Glutamatergic neuron (in vitro differentiated cells): ENCODE measurements at regions not wholly inside any gene's neighbourhood (a gene's known extent, or its start where the extent isn't known, plus 50 kb on each side); places are given as distances from the start of the nearest gene placed in this dataset.

Source experiments
- DNase-seq: peaks from one replicate; pipeline ENCODE4 v3.0.0; 2022
- H3K27ac Mint-ChIP-seq: one replicate; pipeline ENCODE4 v1.8.0; 2020; ENCODE audit warnings: mild to moderate bottlenecking, mixed read lengths, inconsistent platforms; ENCODE audit not compliant: unreplicated experiment
- H3K27me3 Mint-ChIP-seq: one replicate; pipeline ENCODE4 v1.8.0; 2020; ENCODE audit warnings: mild to moderate bottlenecking, moderate library complexity, mixed read lengths, inconsistent platforms; ENCODE audit not compliant: unreplicated experiment
- H3K36me3 Mint-ChIP-seq: one replicate; pipeline ENCODE4 v1.8.0; 2020; ENCODE audit warnings: mild to moderate bottlenecking, mixed read lengths, inconsistent platforms; ENCODE audit not compliant: unreplicated experiment
- H3K4me1 Mint-ChIP-seq: one replicate; pipeline ENCODE4 v1.8.0; 2020; ENCODE audit warnings: mild to moderate bottlenecking, low read depth, mixed read lengths, inconsistent platforms; ENCODE audit not compliant: unreplicated experiment
- H3K4me3 Mint-ChIP-seq: one replicate; pipeline ENCODE4 v1.8.0; 2020; ENCODE audit warnings: mild to moderate bottlenecking, mixed read lengths, inconsistent platforms; ENCODE audit not compliant: unreplicated experiment
- H3K9me3 Mint-ChIP-seq: one replicate; pipeline ENCODE4 v1.8.0; 2020; ENCODE audit warnings: mild to moderate bottlenecking, moderate library complexity, mixed read lengths, inconsistent platforms; ENCODE audit not compliant: unreplicated experiment
- TF ChIP-seq, protein P1 (sequence below): fragments of 200-600 bp; sonication (generic); IDR thresholded peaks from one replicate; pipeline ENCODE4 v1.5.0; 2021; ENCODE audit not compliant: partially characterized antibody, unreplicated experiment

GRCh38 chr4:178347111-178347510, 904.9 kb upstream of the AGA start:
- Mint-ChIP-seq H3K27ac (no peak overlapping the region), H3K4me1 (no peaks in the 10 kb centered on the region), H3K4me3 (no peak overlapping the region), H3K27me3 (no peaks in the 10 kb centered on the region), H3K9me3 (no peaks in the 10 kb centered on the region), H3K36me3 (no peaks in the 10 kb centered on the region)
- DNase-seq: no peak
- TF ChIP-seq, protein P1, sequence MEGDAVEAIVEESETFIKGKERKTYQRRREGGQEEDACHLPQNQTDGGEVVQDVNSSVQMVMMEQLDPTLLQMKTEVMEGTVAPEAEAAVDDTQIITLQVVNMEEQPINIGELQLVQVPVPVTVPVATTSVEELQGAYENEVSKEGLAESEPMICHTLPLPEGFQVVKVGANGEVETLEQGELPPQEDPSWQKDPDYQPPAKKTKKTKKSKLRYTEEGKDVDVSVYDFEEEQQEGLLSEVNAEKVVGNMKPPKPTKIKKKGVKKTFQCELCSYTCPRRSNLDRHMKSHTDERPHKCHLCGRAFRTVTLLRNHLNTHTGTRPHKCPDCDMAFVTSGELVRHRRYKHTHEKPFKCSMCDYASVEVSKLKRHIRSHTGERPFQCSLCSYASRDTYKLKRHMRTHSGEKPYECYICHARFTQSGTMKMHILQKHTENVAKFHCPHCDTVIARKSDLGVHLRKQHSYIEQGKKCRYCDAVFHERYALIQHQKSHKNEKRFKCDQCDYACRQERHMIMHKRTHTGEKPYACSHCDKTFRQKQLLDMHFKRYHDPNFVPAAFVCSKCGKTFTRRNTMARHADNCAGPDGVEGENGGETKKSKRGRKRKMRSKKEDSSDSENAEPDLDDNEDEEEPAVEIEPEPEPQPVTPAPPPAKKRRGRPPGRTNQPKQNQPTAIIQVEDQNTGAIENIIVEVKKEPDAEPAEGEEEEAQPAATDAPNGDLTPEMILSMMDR: no peak

DNA sequence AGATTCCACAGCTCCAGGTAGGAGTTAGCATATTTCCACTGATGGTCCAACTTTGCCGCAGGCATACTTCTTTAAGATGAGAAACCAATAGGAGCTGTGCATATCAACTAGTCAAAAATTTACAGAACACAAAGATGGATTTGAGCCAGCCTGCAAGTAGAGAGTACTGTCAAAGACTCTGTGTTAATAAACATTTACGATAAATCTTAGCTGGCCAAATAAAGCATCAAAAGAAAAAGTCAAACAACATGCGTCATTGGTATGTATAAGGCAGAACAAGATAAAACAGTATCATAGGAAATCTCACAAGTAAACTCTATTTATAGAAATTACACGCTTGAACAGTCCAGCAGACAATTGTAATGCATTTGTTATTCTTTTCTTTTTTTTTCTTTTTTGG, 907.4 kb upstream of the AGA start:
- H3K27ac Mint-ChIP-seq: no peak overlapping the region
- no peaks in the 10 kb centered on the region for H3K36me3 Mint-ChIP-seq
- TF ChIP-seq, protein P1: no peak
- no peak for DNase-seq
- H3K4me3 Mint-ChIP-seq: no peak overlapping the region
- H3K27me3 Mint-ChIP-seq: no peaks in the 10 kb centered on the region
- H3K4me1 Mint-ChIP-seq: no peaks in the 10 kb centered on the region
- no peaks in the 10 kb centered on the region for H3K9me3 Mint-ChIP-seq

- Mint-ChIP-seq H3K36me3 (no peaks in the 10 kb centered on the region), H3K4me3 (no peak overlapping the region), H3K27ac (no peak overlapping the region), H3K27me3 (no peaks in the 10 kb centered on the region), H3K9me3 (no peaks in the 10 kb centered on the region), H3K4me1 (no peaks in the 10 kb centered on the region)
- DNase-seq: no peak
- TF ChIP-seq, protein P1: no peak
Measured at GRCh38 chr4:178351185-178351584, 908.9 kb upstream of the AGA start.

GRCh38 chr4:178356725-178357124, 914.5 kb upstream of the AGA start:
- Mint-ChIP-seq H3K27me3 (peaks cover 2% of the 10 kb centered on the region), H3K4me1 (no peaks in the 10 kb centered on the region), H3K27ac (no peak overlapping the region), H3K9me3 (no peaks in the 10 kb centered on the region), H3K36me3 (no peaks in the 10 kb centered on the region), H3K4me3 (no peak overlapping the region)
- DNase-seq: no peak
- TF ChIP-seq, protein P1: no peak

DNA sequence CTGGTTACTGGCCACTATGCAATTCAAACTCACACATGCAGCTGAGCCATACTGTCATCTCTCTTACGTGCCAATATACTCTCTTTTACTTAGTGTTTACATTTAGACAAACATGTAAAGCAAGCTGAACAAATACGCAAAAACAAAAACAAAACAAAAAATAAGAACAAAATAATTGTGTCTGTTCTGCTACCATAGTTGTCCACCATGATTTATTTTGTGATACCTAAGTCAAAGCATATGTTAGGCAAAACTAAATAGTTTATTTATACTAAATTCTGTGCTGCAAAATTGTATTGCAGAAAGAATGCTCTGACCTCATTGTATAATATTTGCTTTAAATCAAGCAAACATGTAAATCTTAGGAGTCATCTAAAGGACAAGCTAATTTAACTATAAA, 943.2 kb upstream of the AGA start:
- H3K9me3 Mint-ChIP-seq: no peaks in the 10 kb centered on the region
- no peak overlapping the region for H3K4me3 Mint-ChIP-seq
- H3K27ac Mint-ChIP-seq: no peak overlapping the region
- H3K36me3 Mint-ChIP-seq: no peaks in the 10 kb centered on the region
- no peak for DNase-seq
- TF ChIP-seq, protein P1: no peak
- no peaks in the 10 kb centered on the region for H3K4me1 Mint-ChIP-seq
- H3K27me3 Mint-ChIP-seq: no peaks in the 10 kb centered on the region
